Effector memory CD8-positive, alpha-beta T cell (primary cell): ENCODE measurements at regions not wholly inside any gene's neighbourhood (a gene's known extent, or its start where the extent isn't known, plus 50 kb on each side); places are given as distances from the start of the nearest gene placed in this dataset.

ENCODE experiments used
- ATAC-seq: fragments of 150-1000 bp; cut with Tn5 transposase; replicated peaks from 2 replicates; pipeline ENCODE4 v1.10.0; 2021; ENCODE audit warnings: mild to moderate bottlenecking, moderate library complexity
- DNase-seq, 3 experiments: peaks; one replicate each; pipeline ENCODE4 v3.0.0; 2021
- H3K27ac Mint-ChIP-seq, 2 donors: one replicate each; pipeline ENCODE4 v1.8.0; 2022; ENCODE audit warnings: mild to moderate bottlenecking in 2 of 2, mixed read lengths in 2 of 2, moderate library complexity in 2 of 2
- H3K27me3 Mint-ChIP-seq, 2 donors: one replicate each; pipeline ENCODE4 v1.8.0; 2022; ENCODE audit warnings: mixed read lengths in 2 of 2
- H3K36me3 Mint-ChIP-seq: one replicate; pipeline ENCODE4 v1.8.0; 2022; ENCODE audit warnings: mild to moderate bottlenecking, moderate library complexity, mixed read lengths; ENCODE audit not compliant: insufficient read depth
- H3K4me1 Mint-ChIP-seq, 2 donors: one replicate each; pipeline ENCODE4 v1.8.0; 2022; ENCODE audit warnings: low read depth in 2 of 2, mixed read lengths in 2 of 2
- H3K4me3 Mint-ChIP-seq, 2 donors: one replicate each; pipeline ENCODE4 v1.8.0; 2022; ENCODE audit warnings: mild to moderate bottlenecking in 2 of 2, mixed read lengths in 2 of 2, moderate library complexity in 2 of 2
- H3K9me3 Mint-ChIP-seq, 2 donors: one replicate each; pipeline ENCODE4 v1.8.0; 2022; ENCODE audit warnings: mixed read lengths in 2 of 2

DNA sequence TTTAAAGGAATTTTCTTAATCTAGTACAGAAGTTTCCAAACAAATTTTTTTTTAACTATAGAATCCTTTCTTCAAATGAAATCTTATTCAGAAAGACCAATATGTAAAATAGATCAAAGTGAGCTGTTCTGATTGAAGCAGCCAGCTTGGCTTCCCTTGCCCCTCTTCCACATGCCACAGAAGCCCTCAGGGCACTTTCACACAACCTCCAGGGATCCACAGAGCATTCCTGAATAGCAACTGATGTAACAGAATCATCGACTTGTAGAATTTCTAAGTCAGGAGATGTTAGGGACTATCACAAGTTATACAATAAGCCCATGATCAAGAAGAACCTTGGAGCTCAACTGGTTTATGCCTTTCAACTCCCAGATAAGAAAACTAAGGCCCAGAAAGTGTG, 427.8 kb upstream of the C9orf72 start:
- no peaks in the 10 kb centered on the region for H3K4me1 Mint-ChIP-seq
- ATAC-seq (no peak), DNase-seq (no peak)
- H3K27ac Mint-ChIP-seq = no peak overlapping the region
- peaks cover 5 to 6% of the 10 kb centered on the region in 2 donors for H3K9me3 Mint-ChIP-seq
- no peak overlapping the region for H3K4me3 Mint-ChIP-seq
- no peaks in the 10 kb centered on the region for H3K36me3 Mint-ChIP-seq
- no peaks in the 10 kb centered on the region for H3K27me3 Mint-ChIP-seq

DNA sequence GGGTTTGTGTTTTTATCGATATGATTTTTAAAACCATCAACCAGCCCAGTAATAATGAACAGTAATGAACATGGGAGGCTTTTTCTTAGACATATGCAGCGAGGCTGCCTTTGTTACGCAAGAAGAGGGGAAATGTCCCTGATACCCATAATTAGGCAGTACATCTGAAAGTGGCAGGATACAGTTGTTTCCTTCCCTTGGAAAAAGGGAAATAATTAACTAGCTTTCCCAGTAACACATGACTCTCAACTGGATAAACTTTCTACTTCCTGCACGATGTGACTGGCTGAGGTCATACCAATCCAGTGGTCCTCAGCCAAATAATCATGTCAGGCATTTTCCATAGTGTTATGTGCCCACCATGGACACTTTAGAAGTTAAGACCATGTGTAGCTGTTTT, 431.6 kb upstream of the C9orf72 start:
- H3K27me3 Mint-ChIP-seq = no peaks in the 10 kb centered on the region
- no peak overlapping the region for H3K4me3 Mint-ChIP-seq
- H3K9me3 Mint-ChIP-seq = peaks cover 5 to 6% of the 10 kb centered on the region in 2 donors
- no peak for ATAC-seq
- no peak for DNase-seq
- H3K4me1 Mint-ChIP-seq = no peaks in the 10 kb centered on the region
- H3K27ac Mint-ChIP-seq = no peak overlapping the region
- H3K36me3 Mint-ChIP-seq = no peaks in the 10 kb centered on the region

DNA sequence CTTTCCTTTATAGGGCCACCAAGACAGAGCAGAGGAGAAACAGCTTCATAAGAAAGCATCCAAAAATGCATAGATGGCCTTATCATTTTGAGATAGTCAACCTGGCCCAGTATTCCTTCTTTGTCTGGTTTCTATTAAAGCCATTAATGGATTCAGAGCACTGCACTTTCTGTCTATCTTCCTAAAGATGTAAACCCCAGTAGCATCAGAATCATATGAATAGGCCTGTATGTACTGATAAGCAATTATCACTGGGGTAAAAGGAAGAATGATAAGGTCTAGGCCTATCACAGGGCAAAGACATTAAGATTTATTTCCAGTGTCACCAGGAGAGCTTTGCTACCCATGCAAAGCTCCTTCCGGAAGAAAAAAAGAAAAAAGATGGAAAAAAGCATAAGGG, 432.5 kb upstream of the C9orf72 start:
- H3K27me3 Mint-ChIP-seq = no peaks in the 10 kb centered on the region
- H3K4me1 Mint-ChIP-seq = no peaks in the 10 kb centered on the region
- H3K9me3 Mint-ChIP-seq = peaks cover 5 to 6% of the 10 kb centered on the region in 2 donors
- no peak overlapping the region for H3K27ac Mint-ChIP-seq
- no peak overlapping the region for H3K4me3 Mint-ChIP-seq
- DNase-seq (no peak), ATAC-seq (no peak)
- no peaks in the 10 kb centered on the region for H3K36me3 Mint-ChIP-seq

DNA sequence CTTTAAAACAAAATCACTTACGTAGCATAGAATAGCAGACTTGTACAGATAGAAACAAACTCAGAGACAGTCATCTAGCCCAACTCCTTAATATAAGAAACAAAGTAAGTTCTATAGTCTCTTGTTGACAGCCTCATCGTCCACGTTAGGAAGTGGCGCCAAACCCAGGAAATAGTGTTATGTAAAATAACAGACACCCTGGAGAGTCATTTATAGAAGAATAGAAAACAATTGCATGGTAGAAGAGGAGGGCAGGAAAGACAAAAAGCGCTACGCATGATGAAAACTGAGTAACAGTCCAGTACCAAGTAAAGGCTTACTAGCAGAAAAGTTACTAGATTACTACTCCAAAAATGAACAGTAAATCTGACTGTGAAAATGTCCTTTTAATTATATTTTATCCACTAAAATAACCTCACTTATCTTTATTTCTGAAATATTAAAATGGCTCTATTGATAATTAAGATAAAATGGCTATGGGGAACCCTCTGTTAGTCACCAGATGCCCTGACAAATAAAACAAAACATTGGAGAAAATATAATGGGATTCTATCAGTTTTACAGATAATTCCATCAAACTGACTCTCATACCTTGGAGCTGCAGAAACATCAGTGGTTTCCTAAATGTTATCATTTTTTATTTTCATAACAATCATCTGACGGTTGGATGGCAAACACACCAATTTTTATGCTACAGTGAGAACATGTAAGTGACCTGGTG, 434.0 kb upstream of the C9orf72 start:
- no peaks in the 10 kb centered on the region for H3K27me3 Mint-ChIP-seq
- no peak overlapping the region for H3K4me3 Mint-ChIP-seq
- H3K27ac Mint-ChIP-seq = no peak overlapping the region
- no peaks in the 10 kb centered on the region for H3K4me1 Mint-ChIP-seq
- no peaks in the 10 kb centered on the region for H3K36me3 Mint-ChIP-seq
- DNase-seq (no peak), ATAC-seq (no peak)
- peaks cover 0 to 9% of the 10 kb centered on the region in 2 donors for H3K9me3 Mint-ChIP-seq

DNA sequence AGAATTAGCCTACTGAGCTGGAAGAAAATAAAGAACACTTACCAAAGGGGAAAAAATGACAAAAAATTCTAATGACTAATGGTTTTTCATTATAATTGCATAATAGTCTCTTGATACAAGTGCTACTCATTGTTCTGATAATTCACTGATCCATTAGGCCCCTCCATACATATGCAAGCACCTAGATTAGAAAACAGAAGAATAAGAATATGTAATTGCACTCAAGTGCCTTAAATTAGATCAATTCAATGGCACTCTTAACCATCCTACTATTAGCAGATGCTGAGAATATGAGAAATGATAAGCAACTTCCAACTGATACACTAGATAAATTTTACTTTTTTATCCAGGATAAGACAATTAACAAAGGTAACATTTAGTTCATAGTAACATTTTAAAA, 440.9 kb upstream of the C9orf72 start:
- Mint-ChIP-seq H3K27me3 (no peaks in the 10 kb centered on the region), H3K4me3 (no peak overlapping the region), H3K36me3 (peaks cover 2% of the 10 kb centered on the region), H3K9me3 (peaks cover 0 to 10% of the 10 kb centered on the region in 2 donors), H3K27ac (no peak overlapping the region), H3K4me1 (no peaks in the 10 kb centered on the region)
- ATAC-seq (no peak), DNase-seq (no peak)

DNA sequence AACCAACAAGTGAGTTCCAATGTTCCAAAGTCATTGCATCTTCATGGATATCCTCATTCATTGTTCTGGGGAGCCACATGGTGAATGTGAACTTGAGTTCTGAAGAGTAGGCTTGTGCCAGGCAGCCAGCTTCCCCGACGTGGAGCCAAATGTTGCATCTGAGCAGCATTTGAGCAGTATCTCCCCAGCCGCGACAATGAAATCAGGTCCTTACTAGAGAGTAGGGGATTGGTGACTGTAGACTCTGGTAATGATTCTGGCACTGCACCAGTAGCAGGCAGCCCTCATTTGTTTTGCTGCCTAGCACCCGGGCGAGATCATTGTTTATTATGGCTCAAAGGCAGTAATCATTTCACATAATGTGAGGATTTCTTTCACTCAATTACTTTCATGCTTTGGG, 451.4 kb upstream of the C9orf72 start:
- Mint-ChIP-seq H3K9me3 (peaks cover 4 to 13% of the 10 kb centered on the region in 2 donors), H3K27ac (no peak overlapping the region), H3K4me3 (no peak overlapping the region), H3K4me1 (no peaks in the 10 kb centered on the region), H3K36me3 (no peaks in the 10 kb centered on the region), H3K27me3 (no peaks in the 10 kb centered on the region)
- no peak for DNase-seq
- ATAC-seq = no peak

DNA sequence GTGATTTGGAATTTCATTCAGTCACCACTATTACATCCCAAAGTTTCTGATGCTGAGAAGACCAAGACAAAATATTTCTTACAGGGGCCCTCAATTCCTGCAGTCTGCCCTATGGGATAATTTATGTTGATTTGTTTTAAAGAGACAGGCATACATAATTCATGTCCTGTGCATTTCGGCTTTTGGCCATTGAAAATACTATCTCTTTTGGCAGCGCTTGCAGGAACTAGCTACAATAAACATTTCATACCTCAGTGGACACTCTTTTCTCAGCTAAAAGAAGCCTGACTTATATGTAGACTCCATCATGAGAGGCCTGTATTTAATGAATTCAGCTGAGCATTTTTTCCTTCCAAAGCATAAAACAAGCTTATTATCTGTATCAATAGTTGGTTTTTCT, 451.9 kb upstream of the C9orf72 start:
- no peaks in the 10 kb centered on the region for H3K4me1 Mint-ChIP-seq
- ATAC-seq = no peak
- peaks cover 4 to 13% of the 10 kb centered on the region in 2 donors for H3K9me3 Mint-ChIP-seq
- no peak for DNase-seq
- H3K36me3 Mint-ChIP-seq = no peaks in the 10 kb centered on the region
- no peaks in the 10 kb centered on the region for H3K27me3 Mint-ChIP-seq
- H3K4me3 Mint-ChIP-seq = no peak overlapping the region
- no peak overlapping the region for H3K27ac Mint-ChIP-seq

DNA sequence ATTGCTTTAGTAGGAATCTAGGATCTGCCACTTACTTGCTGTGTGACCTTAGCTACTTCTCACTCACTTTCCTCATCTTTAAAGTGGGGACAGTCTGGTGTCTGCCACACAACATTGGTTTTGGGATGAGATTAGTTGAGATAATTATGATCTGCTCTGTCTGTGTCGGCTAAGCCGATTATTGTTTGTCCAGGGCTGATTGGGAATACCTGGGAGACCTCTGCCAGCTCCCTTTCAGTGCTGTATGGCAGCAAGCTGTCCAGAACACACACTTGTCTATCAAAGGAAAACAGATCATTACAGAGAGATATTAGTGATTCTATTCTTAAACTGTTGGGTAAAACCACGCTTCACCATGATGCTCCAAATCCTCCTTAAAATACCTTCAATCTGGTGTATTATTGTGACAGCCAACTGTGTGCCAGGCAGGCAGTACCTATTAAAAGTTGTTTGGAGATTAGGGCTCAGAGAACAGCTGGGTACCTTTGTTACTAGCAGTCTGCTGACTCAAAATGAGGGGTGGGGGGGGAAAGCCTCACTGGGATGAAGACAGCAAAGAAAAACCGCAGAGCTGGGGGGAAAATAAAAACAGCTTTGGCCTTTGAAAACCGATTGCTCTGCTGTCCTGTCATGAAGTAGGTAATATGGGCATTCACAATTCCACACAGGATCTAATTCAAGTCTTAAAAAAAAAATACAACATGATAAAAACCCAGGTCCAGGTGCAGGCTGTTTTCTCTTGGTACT, 458.4 kb upstream of the C9orf72 start:
- DNase-seq = no peak
- Mint-ChIP-seq H3K9me3 (peaks cover 2 to 13% of the 10 kb centered on the region in 2 donors), H3K4me3 (no peak overlapping the region), H3K27ac (no peak overlapping the region), H3K4me1 (no peaks in the 10 kb centered on the region), H3K36me3 (no peaks in the 10 kb centered on the region), H3K27me3 (no peaks in the 10 kb centered on the region)
- no peak for ATAC-seq

DNA sequence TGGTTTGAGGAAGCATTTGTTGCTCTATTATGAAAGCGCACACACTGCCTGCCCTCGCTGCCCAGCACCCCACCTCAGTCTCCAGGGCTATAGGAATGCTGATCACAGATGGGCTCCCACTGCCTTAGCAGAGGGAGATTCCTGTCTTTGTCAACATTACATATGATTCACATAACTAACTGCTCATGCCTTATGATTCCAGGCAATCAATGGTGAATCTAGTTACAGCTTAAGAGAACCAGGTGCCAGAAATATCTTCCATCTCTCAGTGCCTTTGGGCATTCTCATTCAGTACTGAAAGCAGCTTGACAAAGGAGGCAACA, 458.9 kb upstream of the C9orf72 start:
- Mint-ChIP-seq H3K36me3 (no peaks in the 10 kb centered on the region), H3K27me3 (no peaks in the 10 kb centered on the region), H3K9me3 (peaks cover 3 to 14% of the 10 kb centered on the region in 2 donors), H3K4me1 (no peaks in the 10 kb centered on the region), H3K27ac (no peak overlapping the region), H3K4me3 (no peak overlapping the region)
- DNase-seq = no peak
- no peak for ATAC-seq

DNA sequence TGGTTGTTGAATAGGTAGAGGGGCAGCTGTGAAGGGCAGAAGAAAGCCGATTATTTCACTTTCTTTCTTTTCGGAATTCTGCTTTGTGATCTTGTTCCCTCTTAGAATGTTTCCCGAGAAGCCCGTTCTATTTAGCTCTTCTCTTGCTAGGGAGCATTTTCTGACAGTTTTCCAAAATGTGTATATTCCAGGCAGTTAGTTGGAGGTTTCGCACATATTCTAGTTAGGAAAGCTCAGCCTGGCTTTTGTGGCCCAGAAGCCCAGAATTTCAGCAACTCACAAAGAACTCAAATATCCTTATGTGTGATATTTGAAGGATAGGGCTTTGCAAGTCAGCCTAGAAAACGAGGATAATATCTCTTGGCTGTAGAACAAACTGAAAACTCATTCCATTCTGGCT, 461.0 kb upstream of the C9orf72 start:
- Mint-ChIP-seq H3K27ac (no peak overlapping the region), H3K36me3 (no peaks in the 10 kb centered on the region), H3K9me3 (peaks cover 2 to 11% of the 10 kb centered on the region in 2 donors), H3K27me3 (no peaks in the 10 kb centered on the region), H3K4me3 (no peak overlapping the region), H3K4me1 (no peaks in the 10 kb centered on the region)
- DNase-seq (no peak), ATAC-seq (no peak)

DNA sequence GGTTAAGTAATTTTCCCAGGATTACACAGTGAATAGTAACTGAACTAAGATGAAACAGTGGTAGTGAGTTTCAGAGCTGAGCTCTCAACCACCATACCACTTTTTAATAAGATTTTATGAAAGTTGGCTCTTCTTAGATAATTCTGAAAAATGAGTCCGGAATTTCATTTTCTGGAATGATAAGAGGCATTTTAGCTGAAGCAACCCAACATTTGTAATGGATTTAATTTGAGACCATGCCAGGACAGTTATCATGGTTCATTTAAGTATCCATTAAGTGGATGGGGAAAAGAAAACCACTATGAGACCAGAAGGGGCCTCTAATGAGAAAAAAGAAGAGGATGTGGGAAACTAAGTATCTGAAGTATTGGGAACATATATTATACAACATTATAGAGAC, 464.7 kb upstream of the C9orf72 start:
- H3K9me3 Mint-ChIP-seq = peaks cover 5 to 6% of the 10 kb centered on the region in 2 donors
- no peak overlapping the region for H3K4me3 Mint-ChIP-seq
- no peak overlapping the region for H3K27ac Mint-ChIP-seq
- ATAC-seq = no peak
- no peak for DNase-seq
- no peaks in the 10 kb centered on the region for H3K36me3 Mint-ChIP-seq
- H3K4me1 Mint-ChIP-seq = no peaks in the 10 kb centered on the region
- H3K27me3 Mint-ChIP-seq = no peaks in the 10 kb centered on the region

DNA sequence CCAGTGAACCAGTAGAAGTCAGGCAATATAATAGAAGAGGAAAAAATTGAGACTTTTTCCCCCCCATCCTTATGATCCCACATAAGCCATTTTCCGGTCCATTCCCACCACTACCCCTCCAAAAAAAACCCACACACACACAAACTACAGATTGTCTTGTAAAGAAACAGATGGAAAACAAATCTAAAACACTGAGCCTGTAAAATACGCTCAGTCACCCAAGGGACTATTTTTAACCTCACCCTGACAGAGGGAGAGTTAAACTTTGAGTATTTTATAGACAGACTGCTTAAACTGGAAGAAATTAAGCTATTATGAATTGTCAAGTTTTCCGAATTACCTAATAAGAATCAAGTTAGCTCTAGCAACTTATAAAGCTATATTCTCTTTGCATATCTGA, 471.8 kb upstream of the C9orf72 start:
- no peaks in the 10 kb centered on the region for H3K36me3 Mint-ChIP-seq

DNA sequence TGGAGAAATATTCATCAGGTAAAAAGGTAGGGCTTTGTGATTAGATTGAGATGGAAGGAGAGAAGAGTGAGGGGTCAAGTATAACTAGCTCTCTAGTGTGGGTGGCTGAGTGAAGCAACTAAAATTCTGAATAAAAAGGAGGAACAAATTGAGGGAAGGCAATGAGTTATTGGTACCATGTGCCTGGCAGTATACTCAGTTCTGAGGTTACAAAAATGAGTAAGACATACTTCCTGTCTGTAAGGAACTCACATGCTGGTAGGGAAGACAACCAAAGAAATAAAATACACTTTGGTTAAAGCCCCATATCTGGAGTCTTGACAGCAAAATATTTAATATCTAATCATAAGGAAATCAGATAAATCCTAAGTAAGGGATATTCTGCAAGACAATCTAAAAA, 476.8 kb upstream of the C9orf72 start:
- H3K27me3 Mint-ChIP-seq = no peaks in the 10 kb centered on the region
- H3K36me3 Mint-ChIP-seq = no peaks in the 10 kb centered on the region
- no peaks in the 10 kb centered on the region for H3K4me1 Mint-ChIP-seq
- DNase-seq = no peak
- H3K9me3 Mint-ChIP-seq = peaks cover 7 to 25% of the 10 kb centered on the region in 2 donors
- ATAC-seq = no peak
- H3K27ac Mint-ChIP-seq = no peak overlapping the region
- no peak overlapping the region for H3K4me3 Mint-ChIP-seq

More for the DNA sequence above, 471.8 kb upstream of the C9orf72 start:
- Mint-ChIP-seq H3K4me1 (no peaks in the 10 kb centered on the region), H3K9me3 (peaks cover 12 to 20% of the 10 kb centered on the region in 2 donors), H3K27me3 (no peaks in the 10 kb centered on the region), H3K4me3 (no peak overlapping the region), H3K27ac (no peak overlapping the region)
- ATAC-seq (no peak), DNase-seq (no peak)

DNA sequence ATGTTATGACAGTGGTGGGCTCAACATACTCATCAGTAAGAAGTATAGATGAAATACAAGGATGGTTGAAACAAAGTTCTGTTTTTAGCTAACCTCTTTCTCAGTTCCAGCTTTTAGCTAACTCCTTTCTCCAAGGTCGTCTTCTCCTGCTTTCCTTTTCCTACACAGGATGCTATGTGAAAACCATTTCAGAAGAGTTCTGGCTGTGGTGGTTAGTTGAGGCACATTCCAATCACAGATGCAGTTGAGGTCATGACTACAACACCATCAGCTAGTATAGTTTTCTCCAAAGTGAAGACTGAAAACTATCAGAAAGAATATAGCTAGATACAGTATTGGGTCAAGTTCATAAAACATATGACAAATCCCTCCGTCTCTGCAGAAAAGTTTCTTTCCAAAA, 477.7 kb upstream of the C9orf72 start:
- no peaks in the 10 kb centered on the region for H3K27me3 Mint-ChIP-seq
- ATAC-seq (no peak), DNase-seq (no peak)
- H3K4me1 Mint-ChIP-seq = no peaks in the 10 kb centered on the region
- H3K4me3 Mint-ChIP-seq = no peak overlapping the region
- no peak overlapping the region for H3K27ac Mint-ChIP-seq
- H3K9me3 Mint-ChIP-seq = peaks cover 7 to 25% of the 10 kb centered on the region in 2 donors
- no peaks in the 10 kb centered on the region for H3K36me3 Mint-ChIP-seq
